Effector memory CD8-positive, alpha-beta T cell (primary cell): ENCODE measurements at regions not wholly inside any gene's neighbourhood (a gene's known extent, or its start where the extent isn't known, plus 50 kb on each side); places are given as distances from the start of the nearest gene placed in this dataset.
"Not testable (repeated sequence)": the region's sequence is repeated elsewhere in the genome, so short reads cannot be mapped to it uniquely, and the experiment has no call there.

Source experiments
- ATAC-seq: fragments of 150-1000 bp; cut with Tn5 transposase; replicated peaks from 2 replicates; pipeline ENCODE4 v1.10.0; 2021; ENCODE audit warnings: mild to moderate bottlenecking, moderate library complexity
- DNase-seq, 3 experiments: peaks; one replicate each; pipeline ENCODE4 v3.0.0; 2021
- H3K27ac Mint-ChIP-seq, 2 donors: one replicate each; pipeline ENCODE4 v1.8.0; 2022; ENCODE audit warnings: mild to moderate bottlenecking in 2 of 2, mixed read lengths in 2 of 2, moderate library complexity in 2 of 2
- H3K27me3 Mint-ChIP-seq, 2 donors: one replicate each; pipeline ENCODE4 v1.8.0; 2022; ENCODE audit warnings: mixed read lengths in 2 of 2
- H3K36me3 Mint-ChIP-seq: one replicate; pipeline ENCODE4 v1.8.0; 2022; ENCODE audit warnings: mild to moderate bottlenecking, moderate library complexity, mixed read lengths; ENCODE audit not compliant: insufficient read depth
- H3K4me1 Mint-ChIP-seq, 2 donors: one replicate each; pipeline ENCODE4 v1.8.0; 2022; ENCODE audit warnings: low read depth in 2 of 2, mixed read lengths in 2 of 2
- H3K4me3 Mint-ChIP-seq, 2 donors: one replicate each; pipeline ENCODE4 v1.8.0; 2022; ENCODE audit warnings: mild to moderate bottlenecking in 2 of 2, mixed read lengths in 2 of 2, moderate library complexity in 2 of 2
- H3K9me3 Mint-ChIP-seq, 2 donors: one replicate each; pipeline ENCODE4 v1.8.0; 2022; ENCODE audit warnings: mixed read lengths in 2 of 2

GRCh38 chr11:97770570-97770969 is 1250.2 kb upstream of the CNTN5 start:
- Mint-ChIP-seq H3K27me3 (no peaks in the 10 kb centered on the region), H3K4me1 (no peaks in the 10 kb centered on the region), H3K9me3 (peaks cover 0 to 8% of the 10 kb centered on the region in 2 donors), H3K4me3 (no peak overlapping the region), H3K27ac (no peak overlapping the region), H3K36me3 (no peaks in the 10 kb centered on the region)
- no peak for ATAC-seq
- DNase-seq = no peak

DNA sequence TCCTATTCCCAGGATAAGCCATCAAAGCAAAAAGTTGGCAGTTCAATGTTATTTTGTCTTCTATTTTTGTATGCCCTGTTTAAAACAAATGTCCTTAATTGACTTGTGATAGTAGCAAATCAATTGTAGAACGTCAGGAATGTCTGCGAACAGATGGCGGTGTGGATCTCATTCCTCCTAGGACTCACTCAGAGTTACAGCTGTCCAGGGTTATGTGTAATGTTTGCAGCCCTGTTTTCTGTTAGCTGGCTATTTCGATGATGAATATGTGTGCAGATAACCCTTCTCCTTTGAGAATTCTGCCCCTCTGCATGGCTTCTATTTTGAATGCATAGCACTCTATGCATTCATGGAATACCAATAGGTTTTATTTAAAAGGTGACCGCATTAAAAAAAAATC is 1248.0 kb upstream of the CNTN5 start:
- no peak overlapping the region for H3K4me3 Mint-ChIP-seq
- no peak overlapping the region for H3K27ac Mint-ChIP-seq
- H3K27me3 Mint-ChIP-seq = no peaks in the 10 kb centered on the region
- H3K9me3 Mint-ChIP-seq = peaks cover 0 to 5% of the 10 kb centered on the region in 2 donors
- ATAC-seq = no peak
- no peak for DNase-seq
- no peaks in the 10 kb centered on the region for H3K36me3 Mint-ChIP-seq
- H3K4me1 Mint-ChIP-seq = no peaks in the 10 kb centered on the region

GRCh38 chr11:97784388-97784787 is 1236.4 kb upstream of the CNTN5 start:
- H3K9me3 Mint-ChIP-seq = peaks cover 5 to 21% of the 10 kb centered on the region in 2 donors
- H3K27ac Mint-ChIP-seq, H3K27me3 Mint-ChIP-seq, DNase-seq, ATAC-seq, H3K4me1 Mint-ChIP-seq, H3K36me3 Mint-ChIP-seq, H3K4me3 Mint-ChIP-seq: not testable (repeated sequence)

- no peaks in the 10 kb centered on the region for H3K36me3 Mint-ChIP-seq
- no peak overlapping the region for H3K4me3 Mint-ChIP-seq
- peaks cover 5 to 21% of the 10 kb centered on the region in 2 donors for H3K9me3 Mint-ChIP-seq
- H3K4me1 Mint-ChIP-seq = no peaks in the 10 kb centered on the region
- H3K27ac Mint-ChIP-seq = no peak overlapping the region
- no peak for DNase-seq
- ATAC-seq = no peak
- no peaks in the 10 kb centered on the region for H3K27me3 Mint-ChIP-seq
Observed at GRCh38 chr11:97786961-97787360, 1233.8 kb upstream of the CNTN5 start.

GRCh38 chr11:97794876-97795275 is 1225.9 kb upstream of the CNTN5 start:
- DNase-seq (no peak), ATAC-seq (no peak)
- no peaks in the 10 kb centered on the region for H3K36me3 Mint-ChIP-seq
- H3K27ac Mint-ChIP-seq = no peak overlapping the region
- no peaks in the 10 kb centered on the region for H3K4me1 Mint-ChIP-seq
- peaks cover 4 to 13% of the 10 kb centered on the region in 2 donors for H3K9me3 Mint-ChIP-seq
- H3K4me3 Mint-ChIP-seq = no peak overlapping the region
- no peaks in the 10 kb centered on the region for H3K27me3 Mint-ChIP-seq

GRCh38 chr11:97800891-97801290 is 1219.9 kb upstream of the CNTN5 start:
- H3K9me3 Mint-ChIP-seq = peaks cover 3 to 6% of the 10 kb centered on the region in 2 donors
- no peaks in the 10 kb centered on the region for H3K27me3 Mint-ChIP-seq
- no peak overlapping the region for H3K4me3 Mint-ChIP-seq
- no peaks in the 10 kb centered on the region for H3K36me3 Mint-ChIP-seq
- no peak overlapping the region for H3K27ac Mint-ChIP-seq
- H3K4me1 Mint-ChIP-seq = no peaks in the 10 kb centered on the region
- no peak for DNase-seq
- no peak for ATAC-seq

DNA sequence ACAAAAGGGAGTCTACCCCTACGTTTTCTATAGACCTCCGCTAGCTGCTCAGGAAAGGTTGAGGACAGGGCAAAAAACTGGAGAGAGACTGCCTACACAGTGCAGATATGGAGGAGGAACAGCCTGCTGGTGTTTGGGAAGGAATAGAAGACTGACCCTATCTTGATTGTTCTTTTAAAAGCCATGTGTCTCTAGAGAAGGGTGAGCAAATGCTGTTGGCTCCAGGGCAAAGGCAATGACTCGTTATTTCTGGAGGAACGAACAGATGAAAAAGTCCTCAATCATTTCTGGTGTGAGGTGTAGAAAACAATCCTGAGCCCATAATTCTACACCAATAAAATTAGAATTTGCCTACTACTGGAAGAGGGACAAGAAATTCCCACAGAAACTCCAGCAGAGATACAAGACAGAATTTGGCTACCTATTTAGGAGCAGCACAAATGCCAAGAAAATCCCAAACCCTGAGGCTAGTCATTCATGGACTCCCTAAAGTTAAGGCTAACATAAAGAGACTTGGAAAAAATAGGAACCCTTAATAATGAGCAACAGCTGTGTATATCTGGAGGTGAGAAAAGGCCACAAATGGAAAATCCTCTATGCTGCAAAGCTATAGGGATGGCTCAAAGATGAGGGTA is 1206.3 kb upstream of the CNTN5 start:
- Mint-ChIP-seq H3K27me3 (no peaks in the 10 kb centered on the region), H3K4me1 (no peaks in the 10 kb centered on the region), H3K9me3 (peaks cover 0 to 8% of the 10 kb centered on the region in 2 donors), H3K4me3 (no peak overlapping the region), H3K27ac (no peak overlapping the region), H3K36me3 (no peaks in the 10 kb centered on the region)
- ATAC-seq (no peak), DNase-seq (no peak)

DNA sequence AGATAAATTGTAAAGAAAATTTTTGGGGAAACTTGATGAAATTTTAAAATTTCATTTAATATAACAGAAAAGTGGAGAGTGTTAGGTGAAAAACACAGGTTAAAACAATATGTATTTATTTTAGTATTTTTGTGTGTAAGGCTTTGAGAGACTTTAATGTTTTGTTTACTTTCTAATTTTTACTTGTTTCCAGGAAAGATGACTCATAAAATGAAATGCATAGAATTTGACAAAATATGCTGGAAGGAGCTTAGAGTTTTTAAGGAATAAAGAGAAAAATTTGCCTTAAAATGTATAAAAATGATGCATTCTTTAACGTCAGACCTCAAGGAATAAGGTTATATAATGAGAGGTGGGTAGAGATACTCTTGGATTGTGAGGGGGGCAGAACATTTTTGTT is 1205.1 kb upstream of the CNTN5 start:
- Mint-ChIP-seq H3K27ac (no peak overlapping the region), H3K4me3 (no peak overlapping the region), H3K4me1 (no peaks in the 10 kb centered on the region), H3K36me3 (no peaks in the 10 kb centered on the region), H3K27me3 (no peaks in the 10 kb centered on the region), H3K9me3 (peaks cover 0 to 5% of the 10 kb centered on the region in 2 donors)
- no peak for DNase-seq
- no peak for ATAC-seq

DNA sequence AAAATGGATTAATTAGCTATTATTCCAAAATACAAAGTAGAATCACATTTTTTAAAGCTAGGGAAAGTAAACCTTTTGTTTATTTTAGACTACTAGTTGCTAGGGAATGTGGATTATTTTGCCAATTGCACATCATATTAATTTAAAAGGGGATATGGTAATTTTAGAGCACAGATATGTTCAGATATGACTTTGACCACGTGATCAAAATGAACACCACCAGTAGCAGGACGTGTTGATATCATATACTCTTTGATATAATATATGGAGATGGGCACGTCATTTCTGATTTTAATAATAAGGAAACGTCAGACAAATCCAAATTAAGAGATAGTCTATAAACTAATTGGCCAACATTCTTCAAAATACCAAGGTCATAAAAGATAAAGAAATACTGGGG is 1188.3 kb upstream of the CNTN5 start:
- H3K9me3 Mint-ChIP-seq = peaks cover 4 to 14% of the 10 kb centered on the region in 2 donors
- no peaks in the 10 kb centered on the region for H3K4me1 Mint-ChIP-seq
- no peak overlapping the region for H3K4me3 Mint-ChIP-seq
- H3K27me3 Mint-ChIP-seq = no peaks in the 10 kb centered on the region
- ATAC-seq (no peak), DNase-seq (no peak)
- H3K27ac Mint-ChIP-seq = no peak overlapping the region
- no peaks in the 10 kb centered on the region for H3K36me3 Mint-ChIP-seq

- Mint-ChIP-seq H3K4me1 (no peaks in the 10 kb centered on the region), H3K36me3 (no peaks in the 10 kb centered on the region), H3K27me3 (no peaks in the 10 kb centered on the region), H3K27ac (no peak overlapping the region), H3K4me3 (no peak overlapping the region), H3K9me3 (peaks cover 4 to 14% of the 10 kb centered on the region in 2 donors)
- DNase-seq (no peak), ATAC-seq (no peak)
Observed at GRCh38 chr11:97833412-97833811, 1187.3 kb upstream of the CNTN5 start.

DNA sequence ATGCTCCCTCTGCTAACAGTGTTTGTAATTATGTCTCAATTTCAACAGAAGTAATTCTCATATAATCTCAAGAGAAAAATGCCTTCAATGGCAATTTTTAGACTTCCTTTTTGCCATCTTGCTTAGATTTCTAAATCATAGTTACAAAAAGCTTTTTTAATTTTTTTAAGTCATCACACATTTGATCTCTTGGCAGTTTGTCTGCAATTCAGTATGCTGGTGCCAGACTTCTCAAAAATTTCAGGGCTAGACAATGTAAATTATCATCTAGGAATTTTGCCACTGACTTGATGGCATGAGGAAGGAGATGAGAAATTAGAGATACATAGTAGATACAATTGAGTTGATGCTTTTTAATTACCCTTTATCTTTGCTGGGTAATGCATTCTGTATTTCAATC is 1176.7 kb upstream of the CNTN5 start:
- Mint-ChIP-seq H3K9me3 (peaks cover 9 to 14% of the 10 kb centered on the region in 2 donors), H3K4me1 (no peaks in the 10 kb centered on the region), H3K36me3 (no peaks in the 10 kb centered on the region), H3K27me3 (no peaks in the 10 kb centered on the region), H3K4me3 (no peak overlapping the region), H3K27ac (no peak overlapping the region)
- no peak for DNase-seq
- ATAC-seq = no peak

DNA sequence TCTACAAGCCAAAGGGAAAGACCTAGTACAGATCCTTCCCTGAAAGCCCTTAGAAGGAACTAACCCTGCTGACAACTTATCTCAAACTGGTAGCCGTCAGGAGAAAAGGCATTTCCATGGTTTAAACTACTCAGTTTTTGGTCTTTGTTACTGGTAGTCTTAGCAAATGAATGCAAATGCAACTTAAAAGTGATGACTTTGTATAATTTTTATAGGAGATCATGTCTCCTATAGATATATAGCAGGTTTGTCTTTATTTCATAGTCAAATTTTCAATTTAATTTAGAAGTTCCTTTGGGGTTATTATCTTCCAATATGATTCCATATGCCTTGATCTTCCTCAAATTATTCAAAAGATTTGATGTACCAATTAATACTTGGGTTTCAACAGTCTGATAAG is 1173.0 kb upstream of the CNTN5 start:
- H3K27ac Mint-ChIP-seq = no peak overlapping the region
- no peaks in the 10 kb centered on the region for H3K27me3 Mint-ChIP-seq
- H3K36me3 Mint-ChIP-seq = no peaks in the 10 kb centered on the region
- H3K4me1 Mint-ChIP-seq = no peaks in the 10 kb centered on the region
- ATAC-seq (no peak), DNase-seq (no peak)
- H3K4me3 Mint-ChIP-seq = no peak overlapping the region
- H3K9me3 Mint-ChIP-seq = peaks cover 3 to 7% of the 10 kb centered on the region in 2 donors

GRCh38 chr11:97850701-97851100 is 1170.0 kb upstream of the CNTN5 start:
- Mint-ChIP-seq H3K27me3 (no peaks in the 10 kb centered on the region), H3K4me3 (no peak overlapping the region), H3K4me1 (no peaks in the 10 kb centered on the region), H3K9me3 (peaks cover 4 to 11% of the 10 kb centered on the region in 2 donors), H3K36me3 (no peaks in the 10 kb centered on the region), H3K27ac (no peak overlapping the region)
- no peak for DNase-seq
- ATAC-seq = no peak

DNA sequence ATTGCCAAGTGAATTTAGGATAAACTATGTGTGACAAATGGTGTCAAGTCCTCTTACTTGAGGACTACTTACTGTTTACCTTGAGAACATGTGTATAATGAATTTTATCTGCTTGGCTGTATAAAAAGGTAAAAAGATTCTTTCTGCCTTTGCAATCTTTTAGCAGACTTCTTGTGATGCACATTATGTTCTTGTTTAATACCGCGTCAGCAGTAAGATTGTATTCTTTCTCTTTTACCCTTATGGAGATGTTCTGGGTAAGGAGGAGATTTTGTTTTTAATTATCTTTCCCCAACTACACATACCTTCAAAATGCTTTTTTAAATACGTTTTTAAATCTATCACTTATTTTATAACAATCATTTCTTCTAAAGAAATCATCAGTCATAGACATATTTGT is 1166.4 kb upstream of the CNTN5 start:
- Mint-ChIP-seq H3K4me3 (no peak overlapping the region), H3K9me3 (peaks cover 3 to 13% of the 10 kb centered on the region in 2 donors), H3K27ac (no peak overlapping the region), H3K4me1 (no peaks in the 10 kb centered on the region), H3K36me3 (no peaks in the 10 kb centered on the region), H3K27me3 (no peaks in the 10 kb centered on the region)
- no peak for ATAC-seq
- no peak for DNase-seq

DNA sequence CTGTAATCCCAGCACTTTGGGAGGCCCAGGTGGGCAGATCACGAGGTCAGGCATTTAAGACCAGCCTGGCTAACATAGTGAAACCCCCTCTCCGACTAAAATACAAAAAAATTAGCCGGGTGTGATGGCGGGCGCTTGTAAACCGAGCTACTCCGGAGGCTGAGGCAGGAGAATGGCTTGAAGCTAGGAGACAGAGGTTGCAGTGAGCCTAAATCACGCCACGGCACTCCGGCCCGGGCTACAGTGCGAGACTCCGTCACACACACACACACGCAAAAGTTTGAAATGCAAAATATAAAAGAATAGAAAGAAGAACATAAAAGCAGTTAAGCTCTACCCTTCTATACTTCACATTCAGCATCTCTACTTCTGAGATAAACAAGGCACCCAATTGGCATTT is 1165.9 kb upstream of the CNTN5 start:
- ATAC-seq (no peak), DNase-seq (no peak)
- H3K36me3 Mint-ChIP-seq = no peaks in the 10 kb centered on the region
- no peaks in the 10 kb centered on the region for H3K27me3 Mint-ChIP-seq
- no peaks in the 10 kb centered on the region for H3K4me1 Mint-ChIP-seq
- no peak overlapping the region for H3K27ac Mint-ChIP-seq
- H3K4me3 Mint-ChIP-seq = no peak overlapping the region
- peaks cover 3 to 14% of the 10 kb centered on the region in 2 donors for H3K9me3 Mint-ChIP-seq
